ENCODE measurements at regions not wholly inside any gene's neighbourhood (a gene's known extent, or its start where the extent isn't known, plus 50 kb on each side); places are given as distances from the start of the nearest gene placed in this dataset.

- ChIA-PET CTCF (no interaction called here), POLR2A (no interaction called here)
- H3K4me3 Mint-ChIP-seq, result no peak overlapping the region
- Histone ChIP-seq H3K27me3 (replicated peaks in 1 of 2; ENCODE audit: control insufficient read depth in 2 of 2, extremely low read depth in 1 of 2, insufficient read depth in 2 of 2, low read length in 1 of 2) (peaks cover 0 to 19% of the 10 kb centered on the region in 2 experiments), H3K4me1 (ENCODE audit: control insufficient read depth in 1 of 2, extremely low read depth in 1 of 2, insufficient read depth in 2 of 2, low read length in 2 of 2) (peaks cover 0 to 14% of the 10 kb centered on the region in 2 experiments), H3K27ac (ENCODE audit: low read length) (no peak overlapping the region), H3K9me3 (no peaks in the 10 kb centered on the region), H3K36me3 (ENCODE audit: control insufficient read depth in 2 of 2, extremely low read depth in 1 of 2, insufficient read depth in 1 of 2, low read length in 1 of 2) (no peaks in the 10 kb centered on the region), H3K4me3 (ENCODE audit: control insufficient read depth in 1 of 2, extremely low read depth in 1 of 2, low read length in 1 of 2) (no peak overlapping the region)
- H3K4me1 Mint-ChIP-seq, result peaks cover 9 to 19% (median 11%) of the 10 kb centered on the region in 3 donors
- H3K9me3 Mint-ChIP-seq, result peaks cover 4 to 5% (median 5%) of the 10 kb centered on the region in 3 donors
- no peak overlapping the region for H3K27ac Mint-ChIP-seq
- 92% methylated on average over 2 of the region's 5 CpGs for WGBS (ENCODE audit: insufficient coverage)
- DNase-seq (no peak), ATAC-seq (replicated peaks in 1 of 4) (no peak)
- peaks cover 7 to 8% of the 10 kb centered on the region in 2 donors for H3K27me3 Mint-ChIP-seq
- H3K36me3 Mint-ChIP-seq, result peaks cover 3% of the 10 kb centered on the region
Measured at GRCh38 chr4:4766564-4766963, 92.9 kb upstream of the MSX1 start.

GRCh38 chr4:4765811-4766210 is 93.7 kb upstream of the MSX1 start:
- CTCF ChIA-PET, result no interaction called here
- Histone ChIP-seq H3K27ac (ENCODE audit: low read length) (no peak overlapping the region), H3K27me3 (replicated peaks in 1 of 2; ENCODE audit: control insufficient read depth in 2 of 2, extremely low read depth in 1 of 2, insufficient read depth in 2 of 2, low read length in 1 of 2) (peaks cover 0 to 19% of the 10 kb centered on the region in 2 experiments), H3K9me3 (no peaks in the 10 kb centered on the region), H3K4me3 (ENCODE audit: control insufficient read depth in 1 of 2, extremely low read depth in 1 of 2, low read length in 1 of 2) (no peak overlapping the region), H3K36me3 (ENCODE audit: control insufficient read depth in 2 of 2, extremely low read depth in 1 of 2, insufficient read depth in 1 of 2, low read length in 1 of 2) (no peaks in the 10 kb centered on the region), H3K4me1 (ENCODE audit: control insufficient read depth in 1 of 2, extremely low read depth in 1 of 2, insufficient read depth in 2 of 2, low read length in 2 of 2) (peaks cover 0 to 14% of the 10 kb centered on the region in 2 experiments)
- Mint-ChIP-seq H3K4me1 (peaks cover 9 to 19% (median 11%) of the 10 kb centered on the region in 3 donors), H3K27ac (no peak overlapping the region), H3K9me3 (peaks cover 4 to 5% (median 5%) of the 10 kb centered on the region in 3 donors), H3K4me3 (no peak overlapping the region), H3K36me3 (peaks cover 3% of the 10 kb centered on the region), H3K27me3 (peaks cover 7 to 8% of the 10 kb centered on the region in 2 donors)
- POLR2A ChIA-PET, result interaction anchor here in 1 of 2 donors (0.6 kb wide), 1 partner anchor 31 kb away, joined by 5 read pairs; no protein-coding TSS in a partner anchor
- DNase-seq (no peak), ATAC-seq (replicated peaks in 1 of 4) (no peak)
- 88% methylated on average over 4 of the region's 9 CpGs for WGBS (ENCODE audit: insufficient coverage)

GRCh38 chr4:4764558-4764905 is 94.9 kb upstream of the MSX1 start:
- ATAC-seq (replicated peaks in 1 of 4) (no peak), DNase-seq (no peak)
- no peak overlapping the region for H3K4me3 ChIP-seq (ENCODE audit: control insufficient read depth in 1 of 2, extremely low read depth in 1 of 2, low read length in 1 of 2)
- Mint-ChIP-seq H3K27me3 (peaks cover 7 to 8% of the 10 kb centered on the region in 2 donors), H3K4me3 (no peak overlapping the region), H3K36me3 (peaks cover 3% of the 10 kb centered on the region), H3K4me1 (peaks cover 9 to 19% (median 11%) of the 10 kb centered on the region in 3 donors), H3K27ac (no peak overlapping the region), H3K9me3 (peaks cover 4 to 5% (median 5%) of the 10 kb centered on the region in 3 donors)
- no peak overlapping the region for H3K27ac ChIP-seq (ENCODE audit: low read length)
- CTCF ChIA-PET, result no interaction called here
- POLR2A ChIA-PET, result no interaction called here
- H3K27me3 ChIP-seq (replicated peaks in 1 of 2; ENCODE audit: control insufficient read depth in 2 of 2, extremely low read depth in 1 of 2, insufficient read depth in 2 of 2, low read length in 1 of 2), result peaks cover 0 to 19% of the 10 kb centered on the region in 2 experiments
- H3K4me1 ChIP-seq (ENCODE audit: control insufficient read depth in 1 of 2, extremely low read depth in 1 of 2, insufficient read depth in 2 of 2, low read length in 2 of 2), result peaks cover 0 to 14% of the 10 kb centered on the region in 2 experiments
- H3K36me3 ChIP-seq (ENCODE audit: control insufficient read depth in 2 of 2, extremely low read depth in 1 of 2, insufficient read depth in 1 of 2, low read length in 1 of 2), result no peaks in the 10 kb centered on the region
- WGBS (ENCODE audit: insufficient coverage), result 94% methylated on average over 5 of the region's 10 CpGs
- no peaks in the 10 kb centered on the region for H3K9me3 ChIP-seq

DNA sequence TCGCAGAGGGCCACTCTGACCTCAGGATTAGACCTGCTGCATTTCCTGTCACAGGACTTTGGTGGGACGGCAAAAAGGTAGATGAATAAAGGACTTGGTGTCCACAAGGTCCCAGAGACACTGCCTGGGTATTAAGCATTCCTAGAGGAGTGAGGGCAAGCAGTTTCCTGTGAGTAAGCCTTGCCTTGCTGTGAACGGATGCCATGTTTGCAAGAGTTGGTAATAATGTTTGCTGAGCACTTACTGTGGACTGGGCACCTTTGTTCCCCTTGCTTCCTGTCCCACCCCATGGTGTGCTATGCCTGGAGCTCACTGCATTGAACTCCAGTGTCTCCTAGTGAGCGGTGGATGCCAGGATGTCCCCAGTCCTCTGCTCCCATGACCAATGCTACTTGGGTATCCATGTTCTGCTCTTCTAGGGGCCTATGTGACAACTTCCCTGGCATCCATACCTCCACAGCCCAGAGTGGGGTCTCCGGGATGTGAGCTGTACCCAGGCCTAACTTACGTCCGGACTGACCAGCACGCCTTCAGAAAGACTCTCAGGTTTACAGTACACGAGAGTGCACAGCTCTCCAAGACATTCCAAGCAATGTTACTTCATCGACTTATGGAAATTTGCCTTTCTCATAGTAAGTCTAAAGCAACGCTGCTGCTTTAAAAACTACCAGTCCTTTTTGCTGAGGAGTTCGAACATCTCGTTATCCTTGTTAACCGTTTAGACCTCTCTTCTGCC is 95.5 kb upstream of the MSX1 start:
- H3K4me1 ChIP-seq (ENCODE audit: control insufficient read depth in 1 of 2, extremely low read depth in 1 of 2, insufficient read depth in 2 of 2, low read length in 2 of 2), result peaks cover 0 to 14% of the 10 kb centered on the region in 2 experiments
- Mint-ChIP-seq H3K27me3 (peaks cover 7 to 8% of the 10 kb centered on the region in 2 donors), H3K4me1 (peaks cover 9 to 19% (median 11%) of the 10 kb centered on the region in 3 donors), H3K27ac (no peak overlapping the region), H3K9me3 (peaks cover 4 to 5% (median 5%) of the 10 kb centered on the region in 3 donors), H3K4me3 (peak overlapping the region in 1 of 3 donors; percentile 50), H3K36me3 (peaks cover 3% of the 10 kb centered on the region)
- no peak overlapping the region for H3K4me3 ChIP-seq (ENCODE audit: control insufficient read depth in 1 of 2, extremely low read depth in 1 of 2, low read length in 1 of 2)
- peaks cover 0 to 19% of the 10 kb centered on the region in 2 experiments for H3K27me3 ChIP-seq (replicated peaks in 1 of 2; ENCODE audit: control insufficient read depth in 2 of 2, extremely low read depth in 1 of 2, insufficient read depth in 2 of 2, low read length in 1 of 2)
- ATAC-seq (replicated peaks in 1 of 4) (no peak), DNase-seq (no peak)
- H3K36me3 ChIP-seq (ENCODE audit: control insufficient read depth in 2 of 2, extremely low read depth in 1 of 2, insufficient read depth in 1 of 2, low read length in 1 of 2), result no peaks in the 10 kb centered on the region
- no peak overlapping the region for H3K27ac ChIP-seq (ENCODE audit: low read length)
- H3K9me3 ChIP-seq, result no peaks in the 10 kb centered on the region
- WGBS (ENCODE audit: insufficient coverage), result 84% methylated on average over 10 of the region's 14 CpGs
- CTCF ChIA-PET, result no interaction called here
- POLR2A ChIA-PET, result no interaction called here

DNA sequence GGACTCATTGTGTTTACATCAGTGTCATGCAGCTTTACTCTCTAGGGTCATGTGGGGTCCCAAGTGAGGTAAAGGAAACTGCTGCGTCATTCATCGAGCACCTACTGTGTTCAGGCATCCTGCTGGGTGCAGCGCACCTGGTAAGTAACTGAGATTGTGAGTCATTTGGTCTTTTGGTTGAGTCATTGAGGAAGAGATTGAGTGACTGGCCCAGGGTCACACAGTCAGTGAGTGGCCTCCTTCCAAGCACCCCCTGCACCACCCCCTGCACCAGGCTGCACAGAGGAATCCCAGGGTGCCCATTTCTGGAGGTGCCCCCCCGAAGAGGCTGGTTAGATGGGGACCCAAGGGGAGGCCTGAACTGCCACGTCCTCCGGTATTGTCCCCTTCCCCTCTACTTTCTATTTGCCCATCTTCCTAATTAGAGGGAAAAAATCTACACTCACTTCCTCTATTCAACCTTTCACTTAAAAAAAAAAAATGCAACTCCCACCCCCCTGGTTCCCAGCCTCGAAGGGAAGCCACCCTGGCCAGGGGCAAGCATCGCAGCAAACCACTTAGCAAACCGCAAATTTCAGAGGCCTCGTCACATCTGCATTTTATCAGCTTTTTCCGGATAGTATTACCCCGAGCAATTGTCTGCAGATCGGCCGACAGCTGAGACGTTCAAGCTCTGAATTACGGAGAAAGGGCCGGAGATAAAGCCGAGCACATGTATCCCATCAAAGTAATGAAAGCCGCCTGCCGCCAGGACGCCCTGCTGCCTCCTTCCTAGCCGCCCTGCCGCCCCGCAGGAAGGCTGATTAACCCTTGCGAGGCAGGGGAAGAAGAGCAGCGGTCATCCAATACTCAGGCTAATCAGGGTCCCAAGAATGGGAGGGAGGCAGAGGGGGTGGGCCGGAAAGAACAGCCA is 96.3 kb upstream of the MSX1 start:
- H3K27ac Mint-ChIP-seq, result no peak overlapping the region
- Histone ChIP-seq H3K27ac (ENCODE audit: low read length) (no peak overlapping the region), H3K9me3 (no peaks in the 10 kb centered on the region), H3K4me3 (ENCODE audit: control insufficient read depth in 1 of 2, extremely low read depth in 1 of 2, low read length in 1 of 2) (peak overlapping the region in 1 of 2 donors; percentile 10), H3K27me3 (replicated peaks in 1 of 2; ENCODE audit: control insufficient read depth in 2 of 2, extremely low read depth in 1 of 2, insufficient read depth in 2 of 2, low read length in 1 of 2) (peaks cover 0 to 19% of the 10 kb centered on the region in 2 experiments), H3K36me3 (ENCODE audit: control insufficient read depth in 2 of 2, extremely low read depth in 1 of 2, insufficient read depth in 1 of 2, low read length in 1 of 2) (no peaks in the 10 kb centered on the region), H3K4me1 (ENCODE audit: control insufficient read depth in 1 of 2, extremely low read depth in 1 of 2, insufficient read depth in 2 of 2, low read length in 2 of 2) (peaks cover 0 to 14% of the 10 kb centered on the region in 2 experiments)
- H3K4me1 Mint-ChIP-seq, result peaks cover 9 to 19% (median 11%) of the 10 kb centered on the region in 3 donors
- peak overlapping the region; percentile 40 to 50 (median 43) for H3K4me3 Mint-ChIP-seq
- DNase-seq, result no peak
- ATAC-seq (replicated peaks in 1 of 4), result no peak
- POLR2A ChIA-PET, result no interaction called here
- CTCF ChIA-PET, result no interaction called here
- 9% methylated on average over 22 of the region's 27 CpGs for WGBS (ENCODE audit: insufficient coverage)
- peaks cover 7 to 8% of the 10 kb centered on the region in 2 donors for H3K27me3 Mint-ChIP-seq
- peaks cover 4 to 5% (median 5%) of the 10 kb centered on the region in 3 donors for H3K9me3 Mint-ChIP-seq
- peaks cover 3% of the 10 kb centered on the region for H3K36me3 Mint-ChIP-seq

DNA sequence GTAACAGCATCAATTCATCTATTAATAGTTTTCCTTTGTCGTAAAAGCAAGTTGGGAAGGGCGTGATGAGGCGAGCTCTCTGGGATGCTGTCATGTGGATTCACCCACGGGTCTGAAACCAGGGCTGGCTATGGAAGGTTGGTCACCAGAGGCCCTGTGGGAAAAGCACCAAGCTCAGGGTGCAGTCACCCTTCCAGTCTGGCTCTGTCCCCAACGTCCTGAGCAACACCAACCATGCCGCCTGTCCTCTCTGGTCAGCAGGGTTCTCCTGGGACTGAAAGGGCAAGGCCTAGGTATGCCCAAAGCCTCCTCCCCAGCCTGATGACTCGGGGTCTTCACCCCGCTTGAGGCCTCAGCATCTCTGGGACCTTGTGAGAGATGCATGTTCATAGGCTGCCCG is 97.2 kb upstream of the MSX1 start:
- H3K27ac ChIP-seq (ENCODE audit: low read length), result no peak overlapping the region
- H3K4me1 ChIP-seq (ENCODE audit: control insufficient read depth in 1 of 2, extremely low read depth in 1 of 2, insufficient read depth in 2 of 2, low read length in 2 of 2), result peaks cover 0 to 14% of the 10 kb centered on the region in 2 experiments
- Mint-ChIP-seq H3K27ac (no peak overlapping the region), H3K4me1 (peaks cover 9 to 19% (median 11%) of the 10 kb centered on the region in 3 donors), H3K9me3 (peaks cover 2 to 4% (median 2%) of the 10 kb centered on the region in 3 donors), H3K27me3 (peaks cover 7 to 8% of the 10 kb centered on the region in 2 donors), H3K4me3 (no peak overlapping the region), H3K36me3 (peaks cover 1% of the 10 kb centered on the region)
- no peaks in the 10 kb centered on the region for H3K36me3 ChIP-seq (ENCODE audit: control insufficient read depth in 2 of 2, extremely low read depth in 1 of 2, insufficient read depth in 1 of 2, low read length in 1 of 2)
- WGBS (ENCODE audit: insufficient coverage), result 88% methylated on average over 9 of the region's 9 CpGs
- H3K27me3 ChIP-seq (replicated peaks in 1 of 2; ENCODE audit: control insufficient read depth in 2 of 2, extremely low read depth in 1 of 2, insufficient read depth in 2 of 2, low read length in 1 of 2), result peaks cover 0 to 19% of the 10 kb centered on the region in 2 experiments
- CTCF ChIA-PET, result no interaction called here
- no peak for DNase-seq
- no peaks in the 10 kb centered on the region for H3K9me3 ChIP-seq
- POLR2A ChIA-PET, result no interaction called here
- ATAC-seq (replicated peaks in 1 of 4), result no peak
- H3K4me3 ChIP-seq (ENCODE audit: control insufficient read depth in 1 of 2, extremely low read depth in 1 of 2, low read length in 1 of 2), result no peak overlapping the region
